K562 (cell line): ENCODE measurements at regions not wholly inside any gene's neighbourhood (a gene's known extent, or its start where the extent isn't known, plus 50 kb on each side); places are given as distances from the start of the nearest gene placed in this dataset.

Experiments used
- ATAC-seq: fragments of 200-7000 bp; cut with Tn5 transposase; 3 replicates; pipeline ENCODE4 v1.9.1; 2020; ENCODE audit warnings: moderate library complexity
- BruUV-seq: library from RNA; stranded (reverse); fragments of 400-500 nt; replicated peaks from 2 replicates; lab custom pipeline; 2021; lab: Mats Ljungman, UMichigan
- CTCF ChIA-PET: fragments of 300-600 bp; formaldehyde crosslinking; extraction: SDS; loops from one replicate; lab custom pipeline; 2021; ENCODE audit warnings: low intra/inter-chr PET ratio; lab: Yijun Ruan, JAX
- POLR2A ChIA-PET: fragments of 300-600, 350-650 bp; sonication (Branson Sonifier 250); formaldehyde crosslinking; extraction: SDS; loops from one replicate; lab custom pipeline; 2021; ENCODE audit warnings: antibody characterized with exemption, inconsistent platforms; lab: Yijun Ruan, JAX
- DNase-seq, 4 experiments: peaks; one replicate each; pipeline versions ENCODE4 v3.0.0 to v3.0.0-alpha.2; 2011 to 2018; ENCODE audit warnings: low spot score in 3 of 4, mixed read lengths in 3 of 4; ENCODE audit errors: extremely low read depth in 1 of 4
- FAIRE-seq: peaks from 2 replicates; lab custom pipeline; 2011; peaks lifted over from hg19 to GRCh38; lab: Jason Lieb, UNC
- H2AFZ ChIP-seq: 2 replicates; pipeline ENCODE4 v1.6.0; 2011; ENCODE audit warnings: low read depth, low read length, control low read depth, inconsistent platforms
- H3K27ac ChIP-seq: fragments of 200-600 bp; 3 replicates; pipeline ENCODE4 v1.8.0; 2011; ENCODE audit warnings: low read depth, mild to moderate bottlenecking, control low read depth, inconsistent platforms, low read length, moderate library complexity, mixed read lengths; ENCODE audit errors: extremely low read depth
- H3K27me3 ChIP-seq, 2 experiments: fragments of 300-600 bp in 1 of 2; 2 replicates in 1 of 2; 3 replicates in 1 of 2; pipeline versions ENCODE4 v1.6.0 to v1.8.0; 2011; ENCODE audit warnings: inconsistent platforms in 2 of 2, low read length in 2 of 2, mild to moderate bottlenecking in 1 of 2, mixed read lengths in 1 of 2, moderate library complexity in 1 of 2; ENCODE audit not compliant: control insufficient read depth in 2 of 2, insufficient read depth in 2 of 2
- H3K36me3 ChIP-seq: fragments of 300-600 bp; 3 replicates; pipeline ENCODE4 v1.8.0; 2011; ENCODE audit warnings: mild to moderate bottlenecking, low read length, inconsistent platforms; ENCODE audit not compliant: control insufficient read depth, insufficient read depth
- H3K4me1 ChIP-seq, 2 experiments: fragments of 200-600 bp in 1 of 2; replicated peaks in 1 of 2; 2 replicates in 1 of 2; 3 replicates in 1 of 2; pipeline versions ENCODE4 v1.5.1 to v1.8.0; 2011; ENCODE audit warnings: inconsistent platforms in 2 of 2, low read length in 2 of 2, mild to moderate bottlenecking in 1 of 2, mixed read lengths in 1 of 2, moderate library complexity in 1 of 2; ENCODE audit not compliant: control insufficient read depth in 2 of 2, insufficient read depth in 2 of 2
- H3K4me2 ChIP-seq: 2 replicates; pipeline ENCODE4 v1.6.1; 2011; ENCODE audit warnings: low read length, control low read depth, inconsistent platforms, mixed read lengths; ENCODE audit not compliant: insufficient read depth
- H3K4me3 ChIP-seq: fragments of 200-600 bp; sonication (generic), shearing (Covaris generic); 2 replicates; pipeline ENCODE4 v1.5.1; 2016; ENCODE audit warnings: control low read depth, inconsistent platforms
- H3K79me2 ChIP-seq: fragments of 200-600 bp; 3 replicates; pipeline ENCODE4 v1.8.0; 2011; ENCODE audit warnings: low read length, inconsistent platforms; ENCODE audit not compliant: control insufficient read depth, insufficient read depth
- H3K9ac ChIP-seq, 2 experiments: 2 replicates each; pipeline versions ENCODE4 v1.6.0 to v1.6.1; 2011; ENCODE audit warnings: low read depth in 2 of 2, low read length in 2 of 2, control low read depth in 1 of 2, inconsistent platforms in 1 of 2, mild to moderate bottlenecking in 1 of 2, mixed read lengths in 1 of 2; ENCODE audit not compliant: insufficient read depth in 1 of 2
- H3K9me1 ChIP-seq: one replicate; pipeline ENCODE4 v1.6.0; 2011; ENCODE audit warnings: inconsistent platforms, mild to moderate bottlenecking, low read length, moderate library complexity; ENCODE audit not compliant: control insufficient read depth, insufficient read depth
- H3K9me3 ChIP-seq: replicated peaks from 2 replicates; pipeline ENCODE4 v1.5.1; 2011; ENCODE audit warnings: low read depth, low read length, inconsistent platforms; ENCODE audit not compliant: control insufficient read depth, insufficient read depth
- H4K20me1 ChIP-seq: replicated peaks from 2 replicates; pipeline ENCODE4 v1.6.1; 2011; ENCODE audit warnings: low read length, inconsistent platforms, mixed read lengths; ENCODE audit not compliant: control insufficient read depth, insufficient read depth
- C11orf30 ChIP-seq: fragments of 450-650 bp; IDR thresholded peaks from 2 replicates; pipeline ENCODE4 v1.6.1; 2016; ENCODE audit warnings: low read depth, mild to moderate bottlenecking
- E2F1 ChIP-seq: sonication (generic); formaldehyde crosslinking; IDR thresholded peaks from 2 replicates; pipeline ENCODE4 v1.8.1; 2023; ENCODE audit warnings: mild to moderate bottlenecking, missing genetic modification reagents, moderate library complexity
- FOXK1 ChIP-seq: sonication (generic); formaldehyde crosslinking; IDR thresholded peaks from 2 replicates; pipeline ENCODE4 v1.8.0; 2022; ENCODE audit warnings: missing genetic modification reagents, mild to moderate bottlenecking, borderline replicate concordance
- GABPB2 ChIP-seq: fragments of 250-450 bp; sonication (Bioruptor Pico); conservative IDR thresholded peaks from 2 replicates; pipeline ENCODE4 v1.5.1; 2021; ENCODE audit warnings: mild to moderate bottlenecking
- HDAC1 ChIP-seq, 2 experiments: fragments of 450-650 bp; IDR thresholded peaks; 2 replicates each; pipeline ENCODE4 v1.6.1; 2016 to 2017; ENCODE audit warnings: inconsistent platforms in 1 of 2, mild to moderate bottlenecking in 1 of 2, moderate library complexity in 1 of 2
- MAFF ChIP-seq: IDR thresholded peaks from 2 replicates; pipeline ENCODE4 v1.6.1; 2012; ENCODE audit warnings: low read length, improper control_type of control experiment
- MAFK ChIP-seq: IDR thresholded peaks from 2 replicates; pipeline ENCODE4 v1.6.1; 2011; ENCODE audit warnings: low read length, improper control_type of control experiment
- NCOA6 ChIP-seq: fragments of 450-650 bp; IDR thresholded peaks from 2 replicates; pipeline ENCODE4 v1.6.1; 2017; ENCODE audit warnings: mild to moderate bottlenecking
- SMARCC2 ChIP-seq: fragments of 450-650 bp; IDR thresholded peaks from 2 replicates; pipeline ENCODE4 v1.6.1; 2017; ENCODE audit warnings: antibody characterized with exemption, moderate library complexity, mild to moderate bottlenecking, low read depth
- TGIF2 ChIP-seq: sonication (generic); formaldehyde crosslinking; IDR thresholded peaks from 2 replicates; pipeline ENCODE4 v1.8.1; 2022; ENCODE audit warnings: mild to moderate bottlenecking, missing genetic modification reagents, moderate library complexity
- XRCC5 ChIP-seq: fragments of 200-400 bp; formaldehyde crosslinking; IDR thresholded peaks from 2 replicates; pipeline ENCODE4 v1.6.1; 2017; ENCODE audit warnings: low read depth, mild to moderate bottlenecking, low read length
- ZBED1 ChIP-seq: IDR thresholded peaks from 2 replicates; pipeline ENCODE4 v1.6.1; 2014
- ZNF316 ChIP-seq: fragments of 450-650 bp; IDR thresholded peaks from 2 replicates; pipeline ENCODE4 v1.6.1; 2016
- ZNF778 ChIP-seq: fragments of 450-650 bp; formaldehyde crosslinking; IDR thresholded peaks from 2 replicates; pipeline ENCODE4 v1.4.0; 2020; ENCODE audit warnings: mild to moderate bottlenecking, moderate library complexity
- WGBS: fragments of 100-300 bp; shearing (Covaris generic); methylation state at CpG from one replicate; pipeline ENCODE4 v1.1.6; 2016; ENCODE audit warnings: low coverage, mixed read lengths; ENCODE audit not compliant: insufficient coverage; ENCODE audit errors: missing lambda C conversion rate; 5-methylcytosine and 5-hydroxymethylcytosine counted together
- in situ Hi-C: fragments of 300-500 bp; cut with MboI; formaldehyde crosslinking; loops from 4 replicates; pipeline ENCODE4 v1.15.0; 2018; ENCODE audit warnings: inconsistent platforms, mixed read lengths
- intact Hi-C: fragments of 100-400 bp; cut with micrococcal nuclease; formaldehyde crosslinking; loops from 2 replicates; pipeline ENCODE4 v1.14.2; 2022

- H3K9me1 ChIP-seq, result no peaks in the 10 kb centered on the region
- H3K9me3 ChIP-seq, result no peaks in the 10 kb centered on the region
- no peak overlapping the region for H2AFZ ChIP-seq
- no peak overlapping the region for H3K4me2 ChIP-seq
- TF ChIP-seq ZNF778 (no peak), C11orf30 (peak; percentile 18; the same call in 1 of the 2 replicates), MAFK (peak; percentile 10; the same call in 1 of the 2 replicates), SMARCC2 (no peak), GABPB2 (CRISPR knock-in tag) (no peak), MAFF (peak; percentile 35; the same call in 1 of the 2 replicates), ZNF316 (peak; percentile 44)
- TF ChIP-seq, all 486 proteins: peak for 4
- Histone ChIP-seq H3K27ac (no peak overlapping the region), H3K27me3 (no peaks in the 10 kb centered on the region), H3K4me1 (no peaks in the 10 kb centered on the region), H3K4me3 (no peak overlapping the region), H3K9ac (no peak overlapping the region), H3K36me3 (no peaks in the 10 kb centered on the region), H3K79me2 (no peaks in the 10 kb centered on the region), H4K20me1 (no peaks in the 10 kb centered on the region)
- BruUV-seq, result no TSS peak
- in situ Hi-C loops (no loop called here), intact Hi-C loops (no loop called here)
- CTCF ChIA-PET, result no interaction called here
- POLR2A ChIA-PET, result no interaction called here
- FAIRE-seq (no peak), ATAC-seq (no peak), DNase-seq (no peak)
Observed at GRCh38 chr4:165584916-165585315, 206.1 kb downstream of the CPE start.

- no peaks in the 10 kb centered on the region for H4K20me1 ChIP-seq
- ATAC-seq (no peak), FAIRE-seq (no peak), DNase-seq (no peak)
- in situ Hi-C loops, result no loop called here
- H3K27ac ChIP-seq, result no peak overlapping the region
- no peak overlapping the region for H3K4me2 ChIP-seq
- no peaks in the 10 kb centered on the region for H3K36me3 ChIP-seq
- no TSS peak for BruUV-seq
- H3K9ac ChIP-seq, result no peak overlapping the region
- ChIA-PET POLR2A (interaction anchor here (0.6 kb wide), 1 partner anchor 93 kb away, joined by 3 read pairs; no protein-coding TSS in a partner anchor), CTCF (no interaction called here)
- H3K9me1 ChIP-seq, result no peaks in the 10 kb centered on the region
- no peaks in the 10 kb centered on the region for H3K4me1 ChIP-seq
- no peaks in the 10 kb centered on the region for H3K9me3 ChIP-seq
- intact Hi-C loops, result no loop called here
- no peaks in the 10 kb centered on the region for H3K79me2 ChIP-seq
- WGBS, result 0% methylated on average over 7 of the region's 7 CpGs
- H3K4me3 ChIP-seq, result no peak overlapping the region
- no peaks in the 10 kb centered on the region for H3K27me3 ChIP-seq
- TF ChIP-seq XRCC5 (no peak), E2F1 (CRISPR knock-in tag) (no peak), HDAC1 (IDR thresholded peaks at IDR 0.05) (no peak), FOXK1 (CRISPR knock-in tag) (no peak), ZBED1 (no peak), TGIF2 (no peak), NCOA6 (no peak)
- no peak overlapping the region for H2AFZ ChIP-seq
Observed at GRCh38 chr4:165588534-165589315, 209.9 kb downstream of the CPE start.
